Stimulated activated CD4-positive, alpha-beta T cell treated with anti-CD3 and anti-CD28 coated beads, Interleukin-15, amount 100 ng/mL, for 24 hours (primary cell): ENCODE measurements at regions not wholly inside any gene's neighbourhood (a gene's known extent, or its start where the extent isn't known, plus 50 kb on each side); places are given as distances from the start of the nearest gene placed in this dataset.

ENCODE experiments used
- DNase-seq: peaks from one replicate; pipeline ENCODE4 v3.0.0-alpha.2; 2020

DNA sequence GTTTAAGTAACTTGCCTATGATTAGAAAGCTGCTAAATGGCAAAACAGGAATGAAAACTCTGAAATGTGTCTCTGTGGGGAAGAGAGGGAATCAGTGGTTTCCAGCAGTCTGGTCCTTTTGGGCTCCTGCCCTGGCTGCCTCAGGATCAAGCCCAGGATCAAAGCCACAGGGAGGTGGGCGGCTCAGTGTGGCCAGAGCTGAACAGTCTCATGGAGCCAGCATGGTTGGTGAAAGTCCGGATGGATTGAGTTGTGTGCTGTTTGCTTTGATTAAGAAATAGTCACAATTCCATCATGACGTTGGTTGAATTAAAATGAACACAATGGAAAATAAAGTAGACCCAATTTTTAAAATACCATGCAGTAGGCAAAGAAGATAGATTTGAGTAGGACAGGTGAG, 344.2 kb downstream of the LPIN1 start:
- no peak for DNase-seq

DNA sequence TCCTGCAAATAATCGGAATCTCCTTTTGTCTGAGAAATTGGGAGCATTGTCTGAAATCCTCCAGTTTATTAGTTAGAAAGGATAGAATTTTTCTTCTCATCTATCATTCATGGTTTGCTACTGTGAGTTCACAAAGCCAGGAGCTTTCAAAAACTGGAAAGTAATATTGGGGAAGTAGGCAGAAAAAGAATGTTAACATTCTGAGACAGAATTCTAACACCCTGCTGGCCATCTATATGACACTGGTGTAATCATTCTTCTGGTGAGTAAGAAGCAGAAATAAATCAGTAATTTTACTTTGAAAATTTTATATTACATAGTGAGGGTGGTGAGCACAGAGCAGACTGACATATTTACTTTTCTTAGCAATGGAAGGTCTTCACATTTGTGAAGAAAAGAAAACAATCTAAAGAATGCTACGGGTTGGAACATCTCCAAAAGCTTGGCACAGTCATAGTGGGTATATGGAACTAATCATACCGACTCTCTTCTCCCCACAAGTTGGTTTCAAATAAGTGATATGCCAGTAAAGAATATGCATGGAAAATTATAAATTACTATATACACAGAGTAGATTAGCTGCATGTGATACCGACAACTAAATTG, 344.9 kb downstream of the LPIN1 start:
- no peak for DNase-seq

DNA sequence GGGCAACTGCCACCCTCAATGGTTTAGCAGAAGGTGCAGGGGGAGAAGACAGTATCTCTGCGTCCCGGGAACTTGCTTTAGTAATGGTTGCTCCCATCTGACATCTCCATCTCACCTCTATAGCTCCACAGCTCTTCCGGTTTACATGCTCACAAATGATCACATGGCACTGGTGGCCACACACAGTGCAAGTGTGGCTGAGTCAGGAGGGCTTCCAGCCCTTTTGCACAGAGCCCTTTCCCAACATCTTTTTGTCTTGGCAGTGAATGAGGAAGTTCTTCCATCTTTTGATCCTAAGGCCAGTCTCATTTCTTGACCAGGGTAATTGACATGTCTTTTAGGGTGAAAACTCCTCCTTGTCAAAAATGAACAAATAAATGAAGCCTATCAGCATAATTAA, 347.7 kb downstream of the LPIN1 start:
- no peak for DNase-seq

DNA sequence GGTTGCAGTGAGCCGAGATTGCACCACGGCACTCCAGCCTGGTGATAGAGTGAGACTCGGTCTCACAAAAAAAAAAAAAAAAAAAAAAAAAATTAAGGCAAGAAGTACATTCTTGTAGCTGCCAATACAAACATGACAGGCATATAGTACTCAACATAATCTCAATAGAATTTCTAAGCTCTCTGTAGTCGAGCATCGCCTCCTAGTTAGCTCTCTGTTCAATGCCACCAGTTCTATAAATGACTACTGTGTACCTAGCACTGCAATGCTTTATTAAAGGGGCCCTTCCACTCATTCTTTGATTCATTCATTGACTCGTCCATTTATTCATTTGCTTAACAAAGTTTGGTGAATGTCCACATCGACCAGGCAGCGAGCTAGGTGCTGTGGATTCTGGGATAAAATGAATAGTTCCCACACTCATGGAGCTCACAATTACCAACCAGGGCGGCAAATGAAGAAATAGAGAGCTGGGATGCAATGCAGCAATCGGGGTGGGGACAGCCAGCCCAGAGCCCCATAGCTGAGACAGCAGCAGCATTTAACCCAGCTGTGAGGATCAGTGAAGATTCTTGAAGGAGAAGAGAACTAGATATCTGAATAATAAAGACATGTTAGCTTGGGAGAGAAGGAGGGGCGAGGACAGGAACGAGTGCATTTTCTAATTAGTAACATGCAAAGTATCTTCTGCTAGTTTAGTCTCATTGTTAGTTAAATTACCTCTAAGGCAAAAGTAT, 349.8 kb downstream of the LPIN1 start:
- no peak for DNase-seq

DNA sequence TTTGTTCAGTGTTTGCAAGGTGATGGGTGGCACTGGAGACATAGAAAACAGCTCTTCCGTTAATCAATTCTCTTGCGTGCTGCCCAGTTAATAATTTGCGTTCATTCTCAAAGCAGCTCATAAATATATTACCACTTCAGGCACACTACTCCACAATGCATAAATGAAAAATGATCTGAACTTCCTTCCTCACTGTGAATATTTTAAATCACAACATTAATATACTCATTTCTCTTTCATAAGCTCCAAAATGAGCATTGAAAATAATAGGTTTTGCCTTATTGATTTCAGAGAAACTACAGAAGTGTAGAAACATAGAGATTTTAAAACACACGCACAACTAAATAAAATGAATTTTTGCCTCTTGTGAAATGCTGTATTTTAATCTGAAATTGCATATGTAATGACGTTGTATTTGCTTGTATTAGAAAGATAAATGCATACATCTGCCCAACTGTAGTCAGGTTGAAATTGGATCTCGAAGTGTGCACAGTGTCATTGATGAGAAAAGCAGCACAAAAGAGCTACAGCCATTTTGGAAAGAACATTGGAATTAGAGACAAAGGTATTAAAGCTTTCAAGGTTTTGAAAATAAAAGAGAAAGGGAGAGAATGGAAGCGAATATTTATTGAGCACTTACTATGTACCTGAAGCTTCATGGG, 350.5 kb downstream of the LPIN1 start:
- DNase-seq, result no peak

DNA sequence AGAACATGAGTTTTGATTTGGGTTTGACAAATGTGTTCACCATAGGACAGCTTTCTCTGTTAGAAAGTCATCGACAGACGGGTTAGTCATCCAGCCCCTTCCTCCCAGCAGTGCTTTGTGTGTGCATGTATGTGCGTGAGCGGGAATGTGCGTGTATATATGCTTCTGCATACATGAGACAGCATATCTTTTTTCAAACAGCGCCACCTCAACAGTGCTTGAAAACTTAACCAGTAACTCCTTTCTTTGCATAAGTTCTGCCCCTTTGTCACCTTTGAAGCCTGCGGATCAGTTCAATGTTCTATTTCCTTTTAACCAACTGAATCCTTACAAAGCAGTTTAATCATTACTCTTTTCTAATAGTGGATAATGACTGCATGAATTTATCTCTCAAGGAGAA, 351.4 kb downstream of the LPIN1 start:
- no peak for DNase-seq

DNA sequence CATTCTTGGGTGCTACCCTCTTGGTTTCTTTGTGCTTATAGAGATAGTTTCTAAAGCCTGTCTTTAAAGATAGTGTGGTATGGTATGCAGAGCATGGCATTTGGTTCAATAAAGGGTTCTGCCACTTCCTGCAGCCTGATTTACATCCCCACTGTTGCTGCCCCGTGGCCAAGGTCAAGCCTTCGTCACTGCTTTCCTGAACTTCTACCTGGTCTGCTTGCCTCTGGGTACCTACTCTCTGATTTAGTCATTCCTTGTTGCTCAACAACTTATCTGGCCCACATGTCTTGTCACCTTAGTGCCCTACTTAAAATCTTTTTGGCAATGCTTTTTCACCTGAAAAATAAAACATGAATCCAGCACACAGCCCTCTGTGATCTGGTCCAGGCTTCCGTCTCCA, 352.9 kb downstream of the LPIN1 start:
- DNase-seq, result no peak

DNA sequence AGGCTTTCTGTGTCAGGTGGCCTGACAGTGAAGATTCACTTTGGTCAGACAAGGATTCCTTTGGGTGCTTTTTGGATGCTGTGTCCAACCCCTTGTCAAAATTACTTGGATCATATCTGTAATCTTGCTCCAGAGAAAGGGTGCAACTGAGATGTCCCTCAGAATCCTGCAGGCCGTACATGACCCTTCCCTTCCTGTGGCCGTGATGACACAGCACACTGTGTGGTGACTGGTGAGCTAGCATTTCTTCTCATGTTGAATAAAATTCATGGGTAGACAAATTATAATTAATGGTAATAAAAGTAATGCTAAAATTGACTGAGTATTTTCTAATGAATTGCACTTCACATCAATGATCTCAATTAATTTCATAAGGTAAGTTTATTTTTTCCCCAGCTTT, 356.2 kb downstream of the LPIN1 start:
- no peak for DNase-seq

DNA sequence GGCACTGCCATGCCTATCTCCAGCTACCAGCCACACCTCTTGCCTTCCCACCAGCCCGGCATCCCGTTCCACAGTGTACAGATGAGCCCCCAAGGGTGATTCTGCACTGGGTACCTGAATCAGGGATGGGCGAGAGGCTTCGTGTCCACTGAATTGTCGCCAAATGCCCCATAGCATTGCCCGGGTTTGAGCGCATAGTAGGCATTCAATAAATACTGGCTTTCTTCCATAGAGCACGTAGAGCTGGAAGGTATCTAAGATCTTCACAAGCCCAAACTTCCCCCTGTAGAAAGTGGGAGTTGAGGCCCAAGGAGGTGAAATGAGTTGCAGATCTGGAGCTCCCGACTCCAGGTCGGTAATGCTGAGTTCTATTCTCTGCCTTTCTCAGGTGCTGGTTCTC, 358.7 kb downstream of the LPIN1 start:
- DNase-seq, result no peak

DNA sequence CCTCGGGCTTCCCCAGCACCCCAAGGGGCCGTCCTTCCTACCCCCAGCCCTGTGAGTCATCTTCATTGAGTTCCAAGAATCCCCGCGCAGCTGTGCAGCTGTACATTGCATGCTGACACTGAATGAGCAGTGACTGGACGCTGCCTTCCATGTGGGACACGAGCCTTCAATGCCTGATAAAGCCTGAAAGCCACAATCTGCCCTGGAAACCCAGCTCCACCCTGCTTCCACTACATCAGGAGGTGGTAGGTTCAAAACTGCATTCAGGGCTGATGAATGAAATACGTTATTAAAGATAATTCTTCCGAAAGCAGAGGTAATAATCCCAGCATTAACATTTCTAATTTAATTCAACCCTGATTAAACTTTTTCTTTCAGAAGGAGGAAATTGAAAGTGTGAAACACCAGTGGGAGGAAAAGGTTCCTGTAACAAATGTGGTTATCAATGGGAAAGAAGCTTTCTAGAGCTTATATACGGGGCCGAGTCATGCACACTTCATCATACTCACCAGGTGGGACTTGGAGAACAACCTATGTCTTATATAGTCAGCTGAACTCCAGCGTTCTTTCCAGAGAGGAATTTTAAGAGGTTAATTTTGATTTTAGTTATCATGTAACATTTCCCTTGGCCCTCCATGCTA, 360.1 kb downstream of the LPIN1 start:
- DNase-seq, result peak; percentile 72

DNA sequence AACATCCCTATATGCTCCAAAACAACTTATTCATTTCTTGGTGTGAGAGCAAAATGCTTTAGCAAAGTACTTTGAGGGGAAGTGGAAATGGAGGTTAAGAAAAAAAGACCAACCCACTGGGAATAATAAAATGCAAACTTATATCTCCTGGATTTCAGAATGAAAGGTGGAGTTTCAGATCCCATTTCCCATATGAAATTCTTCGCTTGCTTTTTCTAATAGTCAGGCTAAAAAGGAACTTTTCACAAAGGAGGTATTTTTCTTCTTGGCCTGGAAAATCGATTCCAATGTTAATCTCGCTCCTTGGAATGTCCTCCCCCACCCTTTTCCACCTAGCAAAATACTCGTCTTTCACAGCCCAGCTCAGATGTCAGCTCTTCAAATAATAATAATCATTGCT, 360.9 kb downstream of the LPIN1 start:
- DNase-seq, result no peak

DNA sequence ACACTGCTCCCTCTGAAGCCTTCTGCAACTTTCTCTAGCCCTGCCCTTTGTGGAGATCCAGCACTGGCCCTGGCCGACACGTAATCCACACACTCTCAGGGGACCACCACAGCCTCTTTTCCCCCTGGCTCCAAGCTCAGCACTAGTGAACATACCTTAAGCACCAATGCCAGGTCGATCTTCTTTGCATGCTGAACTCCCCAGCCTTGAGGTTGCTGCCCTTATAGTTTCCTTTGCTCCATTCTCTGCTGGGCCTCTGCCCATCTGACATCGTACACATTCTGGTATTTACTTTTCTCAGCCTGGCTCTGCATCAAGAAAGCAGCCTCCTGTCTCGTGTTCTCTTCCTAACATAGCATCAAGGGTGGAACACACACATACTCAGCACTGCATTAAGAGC, 361.5 kb downstream of the LPIN1 start:
- no peak for DNase-seq

DNA sequence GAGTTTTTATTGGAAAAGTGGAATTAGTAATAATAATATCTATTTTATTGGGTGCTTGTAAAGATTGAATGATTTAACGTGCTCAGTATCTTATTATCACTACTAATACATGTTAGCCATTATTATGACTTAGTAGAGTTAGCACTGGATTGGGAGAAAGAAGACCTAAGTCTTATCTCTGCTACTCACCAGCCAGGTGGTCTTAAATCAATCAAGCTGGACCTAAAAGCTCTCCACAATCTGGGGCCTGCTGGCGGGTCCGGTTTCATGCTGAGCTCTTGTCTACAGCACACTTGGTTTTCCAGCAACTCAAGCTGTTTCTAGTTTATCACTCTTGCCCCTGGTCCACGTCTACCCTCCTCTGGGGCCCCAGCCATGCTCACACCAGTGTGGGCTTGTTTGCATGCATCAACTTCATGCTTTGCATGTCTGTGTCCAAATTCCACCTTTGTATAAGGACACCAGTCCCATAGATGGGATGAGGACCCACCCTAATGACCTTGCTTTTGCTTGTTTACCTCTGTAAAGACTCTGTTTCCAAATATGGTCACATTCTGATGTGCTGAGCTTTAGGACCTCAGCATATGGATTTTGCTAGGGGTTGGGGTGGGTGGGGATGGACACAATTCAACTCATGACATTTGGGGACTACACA, 363.1 kb downstream of the LPIN1 start:
- DNase-seq, result no peak

DNA sequence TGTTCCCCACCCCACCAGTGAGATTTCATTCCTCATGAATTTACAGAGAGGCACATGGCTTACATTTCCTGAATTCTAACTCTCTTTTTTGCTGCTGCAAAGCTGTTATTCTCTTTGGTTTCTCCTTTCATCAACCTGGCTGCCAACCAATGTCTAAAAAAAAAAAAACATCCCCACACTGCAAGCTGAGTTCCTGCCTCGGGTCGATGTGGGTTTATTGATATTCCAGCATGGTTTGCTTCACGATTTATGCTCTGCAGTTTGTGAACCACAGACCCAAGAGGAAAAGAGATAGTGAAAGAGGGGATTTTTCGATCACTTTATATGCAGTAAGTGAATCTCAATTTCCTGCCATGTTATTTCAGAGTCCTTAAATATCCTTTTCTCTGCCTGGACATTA, 363.6 kb downstream of the LPIN1 start:
- peak; percentile 10 for DNase-seq

DNA sequence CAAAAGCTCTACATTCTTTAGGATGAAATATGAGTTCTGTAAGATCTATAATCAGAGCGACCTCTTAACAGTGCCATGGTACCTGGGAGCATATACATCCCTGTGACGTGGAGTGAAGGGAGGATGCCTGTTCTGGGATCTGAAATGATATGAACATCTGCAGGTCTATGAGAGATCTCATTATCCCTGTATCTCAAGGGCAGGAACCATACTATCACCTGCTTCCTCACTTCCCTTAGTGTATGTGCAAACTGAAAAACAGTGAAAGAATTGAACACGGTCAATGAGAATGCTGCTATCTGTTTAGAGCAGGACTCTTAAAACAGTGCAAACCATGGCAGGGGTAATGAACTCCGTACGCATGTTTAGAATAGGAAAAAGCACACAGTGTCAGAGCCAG, 364.0 kb downstream of the LPIN1 start:
- DNase-seq, result no peak

DNA sequence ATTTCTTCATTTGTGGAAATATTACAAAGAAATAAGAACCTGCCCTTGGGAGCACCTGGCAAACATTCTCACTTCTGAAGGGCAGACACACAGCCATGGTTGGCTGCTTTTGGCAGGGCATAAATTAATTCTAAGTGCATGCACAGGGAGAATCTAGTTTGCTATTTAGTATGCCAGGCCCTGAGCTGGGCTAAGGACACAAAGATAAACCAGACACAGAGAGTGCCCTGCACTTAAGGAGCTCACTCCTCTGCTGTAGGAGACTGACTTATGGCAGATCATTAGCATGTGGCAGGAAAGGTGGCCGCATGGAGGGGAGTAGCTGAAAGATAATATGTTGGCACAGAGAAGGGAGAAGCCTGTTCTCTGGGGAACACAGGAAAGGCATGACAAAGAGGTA, 367.0 kb downstream of the LPIN1 start:
- no peak for DNase-seq

DNA sequence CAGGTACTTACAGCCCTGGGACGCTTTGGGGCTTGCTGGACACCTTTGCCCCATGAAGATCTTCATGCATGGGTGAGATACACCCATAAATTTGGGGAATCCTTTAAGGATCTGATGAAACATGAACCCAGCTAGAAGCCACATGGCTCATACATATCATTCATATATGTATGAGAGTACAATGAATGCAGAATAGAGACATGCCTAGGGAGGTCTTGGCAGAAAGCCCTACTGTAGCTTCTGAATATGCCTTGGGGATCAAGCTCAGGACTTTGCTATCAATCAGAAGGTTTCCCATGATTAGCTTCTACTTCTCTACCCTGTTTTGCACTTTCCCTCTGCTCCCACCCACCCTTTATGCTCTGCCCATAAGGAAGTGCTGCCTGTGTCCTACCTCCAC, 368.4 kb downstream of the LPIN1 start:
- no peak for DNase-seq

DNA sequence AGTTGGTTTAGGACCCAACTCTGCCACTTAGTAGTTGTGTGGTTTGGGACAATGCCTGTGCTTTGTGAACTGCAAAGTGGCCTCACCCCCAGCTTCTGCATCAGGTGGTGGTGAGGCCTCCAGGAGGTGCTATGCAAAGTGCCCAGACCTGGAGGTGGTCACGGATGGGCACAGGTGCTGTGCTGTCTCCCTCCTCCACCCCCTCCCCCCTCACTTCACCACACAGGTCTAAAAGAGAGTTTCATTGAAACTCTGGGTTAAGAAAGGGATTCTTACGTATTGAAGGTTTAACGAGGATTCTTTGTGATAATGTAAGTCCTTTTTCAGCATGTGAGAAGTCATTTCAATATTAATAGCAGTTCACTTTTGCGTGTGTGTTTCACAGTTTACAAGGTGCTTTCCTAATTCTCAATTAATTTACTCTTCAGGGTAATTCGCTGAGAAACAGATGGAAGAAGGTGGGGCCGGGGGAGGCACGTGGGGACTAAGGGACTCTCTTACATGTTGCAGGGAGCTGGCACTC, 369.9 kb downstream of the LPIN1 start:
- DNase-seq, result no peak

DNA sequence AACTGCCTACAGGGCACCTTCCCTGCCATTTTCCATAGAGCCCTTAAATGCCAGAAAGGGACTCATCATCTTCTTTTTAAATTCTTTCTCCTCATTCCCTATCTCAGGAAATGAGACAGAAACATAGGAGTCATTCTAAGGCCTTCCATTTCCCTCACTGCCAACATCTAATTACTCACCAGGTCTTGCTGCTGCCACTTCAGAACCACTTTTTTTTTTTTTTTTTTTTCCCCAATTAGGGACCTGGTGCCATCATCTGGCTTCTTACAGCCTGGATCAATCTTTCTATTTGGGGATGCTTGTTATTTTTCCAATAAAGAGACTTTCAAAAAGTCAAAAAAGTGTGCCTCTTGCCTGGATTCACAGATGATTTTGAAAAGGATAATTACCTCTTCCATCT, 373.4 kb downstream of the LPIN1 start:
- no peak for DNase-seq

DNA sequence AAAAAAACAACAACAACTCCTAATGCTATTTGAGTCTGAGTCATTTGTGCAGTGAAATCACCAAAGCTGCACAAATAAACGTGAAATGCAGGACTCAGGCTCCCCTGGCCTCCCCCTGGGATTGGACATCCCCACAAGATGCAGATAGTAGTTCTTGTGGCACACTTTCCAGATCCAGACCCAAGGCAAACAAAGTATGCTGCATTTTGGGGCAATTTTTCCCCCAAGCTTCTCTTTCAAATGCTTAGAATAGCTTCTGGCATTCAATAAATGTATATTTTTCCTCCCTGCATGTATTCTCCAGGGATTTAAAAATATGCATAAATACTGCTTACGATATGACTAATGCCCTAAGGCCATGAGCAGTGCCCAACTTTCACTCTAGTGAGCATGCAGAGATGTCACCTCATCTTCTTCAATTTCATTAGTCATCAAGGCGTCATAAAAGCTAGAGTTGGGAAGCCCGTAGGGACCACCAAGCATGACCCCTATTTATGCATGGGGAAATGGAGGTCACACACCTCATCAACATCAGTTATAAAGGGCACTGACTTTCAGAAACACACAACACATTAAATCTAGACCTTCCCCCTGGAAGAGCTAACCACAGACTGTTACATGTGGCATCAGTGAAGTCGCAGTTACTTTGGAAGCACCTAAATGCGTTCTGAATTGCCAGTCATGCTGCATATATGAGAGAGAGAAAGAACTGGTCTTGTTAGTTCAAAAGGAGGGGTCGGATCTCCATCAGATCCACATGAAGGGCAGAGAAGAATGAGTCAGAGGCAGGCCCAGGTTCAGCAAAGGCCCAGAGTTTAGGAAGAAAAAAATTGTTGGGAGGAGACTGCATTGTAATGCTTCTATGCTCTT, 374.1 kb downstream of the LPIN1 start:
- DNase-seq, result no peak

DNA sequence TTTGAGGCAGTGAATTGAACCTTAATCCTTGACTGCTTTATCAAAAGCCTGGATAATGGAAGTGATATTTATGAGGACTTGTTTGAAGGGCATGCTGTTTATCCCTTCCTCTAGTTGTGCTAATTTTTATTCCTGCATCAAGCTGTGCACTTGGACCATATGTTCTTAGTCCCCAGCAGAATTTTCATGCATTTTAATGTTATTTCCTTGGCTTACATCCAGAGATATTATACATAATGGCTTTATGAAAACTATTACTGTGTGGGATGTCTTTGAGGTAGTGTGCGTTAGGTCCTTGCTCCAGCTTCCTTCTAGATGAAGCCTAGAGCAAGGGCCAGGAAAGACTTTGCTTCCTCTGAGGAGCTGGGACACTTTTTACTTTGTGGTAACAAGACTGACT, 378.4 kb downstream of the LPIN1 start:
- no peak for DNase-seq

DNA sequence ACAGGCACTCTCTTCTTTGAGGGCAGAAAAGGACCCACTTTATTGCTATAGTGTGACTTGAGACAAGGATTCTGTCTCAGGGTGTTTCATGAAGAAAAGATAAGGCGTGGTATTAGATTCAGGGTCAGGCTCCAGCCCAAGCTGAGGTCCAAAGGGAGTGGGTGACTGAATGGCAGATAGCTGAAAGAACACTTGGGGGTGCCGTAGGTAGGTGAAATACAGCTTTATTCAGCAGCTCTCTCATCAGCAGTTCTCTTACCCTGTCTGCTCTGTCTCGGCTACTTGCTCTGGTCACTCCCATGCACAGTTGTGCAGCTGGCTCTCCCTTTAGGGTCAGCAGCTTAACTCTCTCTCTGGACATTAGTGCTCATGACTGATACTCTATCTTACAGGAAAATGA, 379.9 kb downstream of the LPIN1 start:
- DNase-seq, result no peak
